Lung (tissue), 11 donors: ENCODE measurements at regions not wholly inside any gene's neighbourhood (a gene's known extent, or its start where the extent isn't known, plus 50 kb on each side); places are given as distances from the start of the nearest gene placed in this dataset.

ENCODE experiments used
- ATAC-seq: fragments of 200-7000 bp; cut with Tn5 transposase; one replicate; pipeline ENCODE4 v1.9.1; 2020; ENCODE audit warnings: moderate number of reproducible peaks; ENCODE audit not compliant: insufficient read depth, low FRiP score
- DNase-seq, 3 donors: peaks; one replicate each; pipeline ENCODE4 v3.0.0-alpha.2; 2013 to 2017
- H3K27ac ChIP-seq, 2 donors: one replicate each; pipeline ENCODE4 v1.5.1; 2013; ENCODE audit warnings: mild to moderate bottlenecking in 2 of 2, moderate library complexity in 2 of 2, control low read depth in 1 of 2, inconsistent platforms in 1 of 2, low read depth in 1 of 2, low read length in 1 of 2
- H3K27me3 ChIP-seq, 3 donors: one replicate each; pipeline ENCODE4 v1.5.1; 2013; ENCODE audit warnings: low read length in 2 of 3; ENCODE audit not compliant: control insufficient read depth in 3 of 3, insufficient read depth in 3 of 3
- H3K36me3 ChIP-seq, 4 donors: one replicate each; pipeline ENCODE4 v1.5.1; 2013; ENCODE audit warnings: low read length in 4 of 4, mild to moderate bottlenecking in 1 of 4, moderate library complexity in 1 of 4; ENCODE audit not compliant: control insufficient read depth in 4 of 4, insufficient read depth in 4 of 4
- H3K4me1 ChIP-seq, 5 donors: one replicate each; pipeline ENCODE4 v1.5.1; 2013; ENCODE audit warnings: low read length in 5 of 5, mild to moderate bottlenecking in 2 of 5, moderate library complexity in 1 of 5; ENCODE audit not compliant: control insufficient read depth in 5 of 5, insufficient read depth in 5 of 5
- H3K4me3 ChIP-seq: one replicate; pipeline ENCODE4 v1.5.1; 2013; ENCODE audit warnings: mild to moderate bottlenecking, control low read depth, moderate library complexity
- H3K9ac ChIP-seq, 2 donors: one replicate each; pipeline ENCODE4 v1.5.1; 2013; ENCODE audit warnings: low read length in 2 of 2, control low read depth in 1 of 2; ENCODE audit not compliant: insufficient read depth in 1 of 2
- H3K9me3 ChIP-seq, 4 donors: one replicate each; pipeline ENCODE4 v1.5.1; 2013; ENCODE audit warnings: low read length in 3 of 4, mild to moderate bottlenecking in 1 of 4, moderate library complexity in 1 of 4; ENCODE audit not compliant: control insufficient read depth in 4 of 4, insufficient read depth in 3 of 4
- WGBS, 2 donors: extraction: QIAGEN DNeasy Blood & Tissue Kit; methylation state at CpG; one replicate each; pipeline ENCODE4 v1.1.7; 2013; 5-methylcytosine and 5-hydroxymethylcytosine counted together
- TF ChIP-seq, protein P1 (sequence below): IDR thresholded peaks from 2 replicates; pipeline ENCODE4 v1.5.1; 2012; ENCODE audit warnings: mild to moderate bottlenecking; ENCODE audit errors: control extremely low read depth, extremely low read depth
- donor health status: control.
- donor health status: control.
- donor health status: Bipolar disorder and iron deficiency.
- donor health status: healthy.
- donor health status: DM: yes; HTN: yes; CAD: no.

DNA sequence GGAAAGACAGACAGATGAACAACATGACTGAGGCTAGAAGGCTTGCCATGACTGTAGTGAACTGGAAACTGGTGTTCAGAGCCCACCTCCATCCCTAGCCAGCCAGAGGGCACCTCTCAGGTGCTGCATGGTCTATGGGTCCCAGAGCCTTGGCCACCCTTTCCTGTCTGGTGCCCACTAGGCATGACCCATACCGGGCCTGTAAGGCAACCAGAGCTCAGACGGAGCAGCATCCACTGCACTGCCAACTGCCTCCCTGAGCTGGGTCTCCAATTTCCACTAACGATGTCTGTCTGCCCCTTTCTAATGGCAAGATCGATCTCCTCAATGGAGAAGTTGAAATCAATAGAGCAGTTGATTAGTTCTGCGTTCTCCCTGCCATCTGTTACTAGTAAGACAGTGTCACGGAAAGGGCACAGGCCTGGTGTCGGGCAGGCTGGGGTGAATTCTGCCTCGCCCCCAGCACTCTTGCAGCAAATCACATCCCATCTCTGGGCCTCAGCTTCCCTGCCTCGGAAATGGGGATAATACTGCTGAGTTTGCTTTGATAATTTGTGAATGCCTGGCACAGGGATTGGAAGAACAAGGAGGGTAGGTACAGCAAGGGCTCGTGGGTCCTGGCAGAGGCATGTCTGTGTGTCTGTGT lies 172.3 kb upstream of the MVB12B start:
- Histone ChIP-seq H3K4me3 (no peak overlapping the region), H3K27ac (no peak overlapping the region), H3K4me1 (peaks cover 0 to 12% (median 4%) of the 10 kb centered on the region in 5 donors), H3K9ac (no peak overlapping the region), H3K27me3 (peaks cover 0 to 2% (median 0%) of the 10 kb centered on the region in 3 donors), H3K9me3 (peaks cover 0 to 2% (median 0%) of the 10 kb centered on the region in 4 donors), H3K36me3 (no peaks in the 10 kb centered on the region)
- DNase-seq (no peak), ATAC-seq (no peak)
- TF ChIP-seq, protein P1, sequence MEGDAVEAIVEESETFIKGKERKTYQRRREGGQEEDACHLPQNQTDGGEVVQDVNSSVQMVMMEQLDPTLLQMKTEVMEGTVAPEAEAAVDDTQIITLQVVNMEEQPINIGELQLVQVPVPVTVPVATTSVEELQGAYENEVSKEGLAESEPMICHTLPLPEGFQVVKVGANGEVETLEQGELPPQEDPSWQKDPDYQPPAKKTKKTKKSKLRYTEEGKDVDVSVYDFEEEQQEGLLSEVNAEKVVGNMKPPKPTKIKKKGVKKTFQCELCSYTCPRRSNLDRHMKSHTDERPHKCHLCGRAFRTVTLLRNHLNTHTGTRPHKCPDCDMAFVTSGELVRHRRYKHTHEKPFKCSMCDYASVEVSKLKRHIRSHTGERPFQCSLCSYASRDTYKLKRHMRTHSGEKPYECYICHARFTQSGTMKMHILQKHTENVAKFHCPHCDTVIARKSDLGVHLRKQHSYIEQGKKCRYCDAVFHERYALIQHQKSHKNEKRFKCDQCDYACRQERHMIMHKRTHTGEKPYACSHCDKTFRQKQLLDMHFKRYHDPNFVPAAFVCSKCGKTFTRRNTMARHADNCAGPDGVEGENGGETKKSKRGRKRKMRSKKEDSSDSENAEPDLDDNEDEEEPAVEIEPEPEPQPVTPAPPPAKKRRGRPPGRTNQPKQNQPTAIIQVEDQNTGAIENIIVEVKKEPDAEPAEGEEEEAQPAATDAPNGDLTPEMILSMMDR = no peak
- 85 to 88% methylated on average over 10 of the region's 10 CpGs for WGBS, 2 donors

DNA sequence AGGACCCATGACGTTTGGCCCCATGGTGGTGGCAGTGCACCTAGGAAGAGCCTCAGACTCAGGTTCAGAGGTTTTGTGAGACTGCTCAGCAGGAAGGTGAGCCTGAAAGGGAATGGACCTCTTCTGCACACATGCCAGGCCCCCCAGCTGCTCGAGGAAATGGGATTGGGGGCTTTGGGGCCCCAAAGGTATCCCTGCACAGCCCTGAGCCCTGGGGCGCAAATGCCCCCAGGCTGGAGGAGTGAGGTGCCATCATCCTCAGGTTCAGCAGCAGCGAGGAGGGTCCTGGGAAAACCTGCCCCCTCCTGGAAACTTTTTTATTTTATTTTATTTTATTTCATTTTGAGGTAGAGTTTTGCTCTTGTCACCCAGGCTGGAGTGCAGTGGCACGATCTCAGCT lies 171.8 kb upstream of the MVB12B start:
- TF ChIP-seq, protein P1 = no peak
- WGBS, 2 donors = 78 to 79% methylated on average over 5 of the region's 5 CpGs
- no peak for DNase-seq
- peaks cover 0 to 2% (median 0%) of the 10 kb centered on the region in 4 donors for H3K9me3 ChIP-seq
- peaks cover 0 to 12% (median 4%) of the 10 kb centered on the region in 5 donors for H3K4me1 ChIP-seq
- no peak for ATAC-seq
- H3K27me3 ChIP-seq = peaks cover 0 to 2% (median 0%) of the 10 kb centered on the region in 3 donors
- H3K27ac ChIP-seq = no peak overlapping the region
- no peak overlapping the region for H3K9ac ChIP-seq
- H3K4me3 ChIP-seq = no peak overlapping the region
- no peaks in the 10 kb centered on the region for H3K36me3 ChIP-seq

DNA sequence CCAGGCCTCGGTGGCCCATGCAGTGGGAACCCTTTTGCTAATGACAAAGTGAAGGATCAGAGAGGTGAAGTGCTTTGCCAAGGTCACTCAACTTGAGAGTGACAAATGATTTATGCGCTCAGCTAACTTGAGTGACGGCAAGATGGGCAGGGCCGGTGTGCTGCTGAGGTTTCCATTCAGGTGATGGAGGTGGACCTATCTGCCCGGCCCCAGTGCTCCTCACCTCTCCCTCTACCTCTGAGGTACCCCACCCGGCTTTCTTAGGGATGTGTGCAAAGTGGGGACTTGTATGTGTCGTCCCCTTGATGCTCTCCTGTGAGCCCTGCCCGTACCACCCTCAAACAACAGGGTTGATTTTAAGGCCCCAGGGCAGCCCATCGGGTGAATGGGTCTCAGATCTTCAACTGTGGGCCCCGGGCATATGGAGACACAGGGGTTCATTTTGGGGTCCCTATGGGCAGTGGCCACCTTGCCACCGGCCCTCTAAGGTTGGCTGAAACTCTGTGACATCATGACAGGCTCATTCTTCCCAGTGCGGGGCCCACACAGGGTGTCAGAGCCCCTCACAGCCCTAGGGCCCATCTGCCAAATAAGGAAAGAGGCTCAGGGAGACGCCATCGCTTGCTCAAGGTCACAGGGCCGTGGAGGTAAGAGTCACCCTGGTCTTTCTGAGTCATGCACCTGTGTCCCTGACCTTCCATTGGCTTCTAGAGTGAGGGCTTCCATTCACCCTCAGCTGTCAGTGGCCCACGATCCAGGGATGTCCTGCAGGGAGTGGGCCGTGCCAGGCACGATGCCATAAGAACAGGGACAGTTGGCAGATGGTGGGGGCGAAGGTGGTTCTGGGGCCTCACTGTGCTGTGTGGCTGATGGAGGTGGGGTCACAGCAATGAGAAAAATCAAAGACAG lies 170.6 kb upstream of the MVB12B start:
- no peak for ATAC-seq
- no peak for DNase-seq
- Histone ChIP-seq H3K27ac (no peak overlapping the region), H3K9ac (no peak overlapping the region), H3K4me1 (peaks cover 0 to 11% (median 4%) of the 10 kb centered on the region in 5 donors), H3K4me3 (no peak overlapping the region), H3K9me3 (peaks cover 0 to 2% (median 0%) of the 10 kb centered on the region in 4 donors), H3K27me3 (peaks cover 0 to 2% (median 0%) of the 10 kb centered on the region in 3 donors), H3K36me3 (no peaks in the 10 kb centered on the region)
- WGBS, 2 donors = 88 to 93% methylated on average over 19 of the region's 19 CpGs
- TF ChIP-seq, protein P1 = no peak
